K562 (cell line): ENCODE measurements at regions not wholly inside any gene's neighbourhood (a gene's known extent, or its start where the extent isn't known, plus 50 kb on each side); places are given as distances from the start of the nearest gene placed in this dataset.

ENCODE experiments used
- ATAC-seq: fragments of 200-7000 bp; cut with Tn5 transposase; 3 replicates; pipeline ENCODE4 v1.9.1; 2020; ENCODE audit warnings: moderate library complexity
- BruUV-seq: library from RNA; stranded (reverse); fragments of 400-500 nt; replicated peaks from 2 replicates; lab custom pipeline; 2021; lab: Mats Ljungman, UMichigan
- CTCF ChIA-PET: fragments of 300-600 bp; formaldehyde crosslinking; extraction: SDS; loops from one replicate; lab custom pipeline; 2021; ENCODE audit warnings: low intra/inter-chr PET ratio; lab: Yijun Ruan, JAX
- POLR2A ChIA-PET: fragments of 300-600, 350-650 bp; sonication (Branson Sonifier 250); formaldehyde crosslinking; extraction: SDS; loops from one replicate; lab custom pipeline; 2021; ENCODE audit warnings: antibody characterized with exemption, inconsistent platforms; lab: Yijun Ruan, JAX
- DNase-seq, 4 experiments: peaks; one replicate each; pipeline versions ENCODE4 v3.0.0 to v3.0.0-alpha.2; 2011 to 2018; ENCODE audit warnings: low spot score in 3 of 4, mixed read lengths in 3 of 4; ENCODE audit errors: extremely low read depth in 1 of 4
- FAIRE-seq: peaks from 2 replicates; lab custom pipeline; 2011; peaks lifted over from hg19 to GRCh38; lab: Jason Lieb, UNC
- H2AFZ ChIP-seq: 2 replicates; pipeline ENCODE4 v1.6.0; 2011; ENCODE audit warnings: low read depth, low read length, control low read depth, inconsistent platforms
- H3K27ac ChIP-seq: fragments of 200-600 bp; 3 replicates; pipeline ENCODE4 v1.8.0; 2011; ENCODE audit warnings: low read depth, mild to moderate bottlenecking, control low read depth, inconsistent platforms, low read length, moderate library complexity, mixed read lengths; ENCODE audit errors: extremely low read depth
- H3K27me3 ChIP-seq, 2 experiments: fragments of 300-600 bp in 1 of 2; 2 replicates in 1 of 2; 3 replicates in 1 of 2; pipeline versions ENCODE4 v1.6.0 to v1.8.0; 2011; ENCODE audit warnings: inconsistent platforms in 2 of 2, low read length in 2 of 2, mild to moderate bottlenecking in 1 of 2, mixed read lengths in 1 of 2, moderate library complexity in 1 of 2; ENCODE audit not compliant: control insufficient read depth in 2 of 2, insufficient read depth in 2 of 2
- H3K36me3 ChIP-seq: fragments of 300-600 bp; 3 replicates; pipeline ENCODE4 v1.8.0; 2011; ENCODE audit warnings: mild to moderate bottlenecking, low read length, inconsistent platforms; ENCODE audit not compliant: control insufficient read depth, insufficient read depth
- H3K4me1 ChIP-seq, 2 experiments: fragments of 200-600 bp in 1 of 2; replicated peaks in 1 of 2; 2 replicates in 1 of 2; 3 replicates in 1 of 2; pipeline versions ENCODE4 v1.5.1 to v1.8.0; 2011; ENCODE audit warnings: inconsistent platforms in 2 of 2, low read length in 2 of 2, mild to moderate bottlenecking in 1 of 2, mixed read lengths in 1 of 2, moderate library complexity in 1 of 2; ENCODE audit not compliant: control insufficient read depth in 2 of 2, insufficient read depth in 2 of 2
- H3K4me2 ChIP-seq: 2 replicates; pipeline ENCODE4 v1.6.1; 2011; ENCODE audit warnings: low read length, control low read depth, inconsistent platforms, mixed read lengths; ENCODE audit not compliant: insufficient read depth
- H3K4me3 ChIP-seq: fragments of 200-600 bp; sonication (generic), shearing (Covaris generic); 2 replicates; pipeline ENCODE4 v1.5.1; 2016; ENCODE audit warnings: control low read depth, inconsistent platforms
- H3K79me2 ChIP-seq: fragments of 200-600 bp; 3 replicates; pipeline ENCODE4 v1.8.0; 2011; ENCODE audit warnings: low read length, inconsistent platforms; ENCODE audit not compliant: control insufficient read depth, insufficient read depth
- H3K9ac ChIP-seq, 2 experiments: 2 replicates each; pipeline versions ENCODE4 v1.6.0 to v1.6.1; 2011; ENCODE audit warnings: low read depth in 2 of 2, low read length in 2 of 2, control low read depth in 1 of 2, inconsistent platforms in 1 of 2, mild to moderate bottlenecking in 1 of 2, mixed read lengths in 1 of 2; ENCODE audit not compliant: insufficient read depth in 1 of 2
- H3K9me1 ChIP-seq: one replicate; pipeline ENCODE4 v1.6.0; 2011; ENCODE audit warnings: inconsistent platforms, mild to moderate bottlenecking, low read length, moderate library complexity; ENCODE audit not compliant: control insufficient read depth, insufficient read depth
- H3K9me3 ChIP-seq: replicated peaks from 2 replicates; pipeline ENCODE4 v1.5.1; 2011; ENCODE audit warnings: low read depth, low read length, inconsistent platforms; ENCODE audit not compliant: control insufficient read depth, insufficient read depth
- H4K20me1 ChIP-seq: replicated peaks from 2 replicates; pipeline ENCODE4 v1.6.1; 2011; ENCODE audit warnings: low read length, inconsistent platforms, mixed read lengths; ENCODE audit not compliant: control insufficient read depth, insufficient read depth
- MCM5 ChIP-seq: fragments of 450-650 bp; IDR thresholded peaks from 2 replicates; pipeline ENCODE4 v1.6.1; 2016; ENCODE audit warnings: low read depth
- ZBTB40 ChIP-seq, 2 experiments: fragments of 450-650 bp in 1 of 2; sonication (generic) in 1 of 2; formaldehyde crosslinking in 1 of 2; IDR thresholded peaks; 2 replicates each; pipeline versions ENCODE4 v1.7.1 to v1.9.0; 2016 to 2022; ENCODE audit warnings: inconsistent platforms in 1 of 2, mild to moderate bottlenecking in 1 of 2, missing genetic modification reagents in 1 of 2
- WGBS: fragments of 100-300 bp; shearing (Covaris generic); methylation state at CpG from one replicate; pipeline ENCODE4 v1.1.6; 2016; ENCODE audit warnings: low coverage, mixed read lengths; ENCODE audit not compliant: insufficient coverage; ENCODE audit errors: missing lambda C conversion rate; 5-methylcytosine and 5-hydroxymethylcytosine counted together
- in situ Hi-C: fragments of 300-500 bp; cut with MboI; formaldehyde crosslinking; loops from 4 replicates; pipeline ENCODE4 v1.15.0; 2018; ENCODE audit warnings: inconsistent platforms, mixed read lengths
- intact Hi-C: fragments of 100-400 bp; cut with micrococcal nuclease; formaldehyde crosslinking; loops from 2 replicates; pipeline ENCODE4 v1.14.2; 2022

- Histone ChIP-seq H3K4me2 (no peak overlapping the region), H3K9me3 (no peaks in the 10 kb centered on the region), H3K4me3 (no peak overlapping the region), H3K79me2 (no peaks in the 10 kb centered on the region), H3K9ac (no peak overlapping the region), H3K9me1 (no peaks in the 10 kb centered on the region), H3K36me3 (no peaks in the 10 kb centered on the region), H4K20me1 (peaks cover 4% of the 10 kb centered on the region; the same call in 1 of the 2 replicates), H3K4me1 (peaks cover 5 to 13% of the 10 kb centered on the region in 2 experiments; a peak in 4 of 5 replicates), H3K27ac (no peak overlapping the region), H3K27me3 (peaks cover 3 to 45% of the 10 kb centered on the region in 2 experiments; a peak in 4 of 5 replicates)
- no TSS peak for BruUV-seq
- ATAC-seq: no peak
- in situ Hi-C loops (no loop called here), intact Hi-C loops (no loop called here)
- DNase-seq: no peak
- FAIRE-seq: no peak
- ChIA-PET CTCF (no interaction called here), POLR2A (interaction anchor here (0.6 kb wide), 1 partner anchor 12 kb away, joined by 3 read pairs; no protein-coding TSS in a partner anchor)
- 10% methylated on average over 3 of the region's 3 CpGs for WGBS
- TF ChIP-seq MCM5 (no peak), ZBTB40 (IDR thresholded peaks at IDR 0.05) (peak; percentile 92), ZBTB40 (CRISPR knock-in tag; IDR thresholded peaks at IDR 0.05) (peak; percentile 86)
- TF ChIP-seq, all 486 proteins: peak for 1
- H2AFZ ChIP-seq: no peak overlapping the region
Observed at GRCh38 chr9:121556082-121556481, 56.4 kb upstream of the GGTA1 start.
